H1 (cell line): ENCODE measurements at regions not wholly inside any gene's neighbourhood (a gene's known extent, or its start where the extent isn't known, plus 50 kb on each side); places are given as distances from the start of the nearest gene placed in this dataset.

Experiments
- CTCF ChIA-PET: fragments of 300-600 bp; sonication (Branson Sonifier 250); formaldehyde crosslinking; loops from one replicate; lab custom pipeline; 2021; ENCODE audit not compliant: partially characterized antibody; lab: Charles Lee
- POLR2A ChIA-PET: fragments of 300-600 bp; sonication (Branson Sonifier 250); formaldehyde crosslinking; loops from one replicate; lab custom pipeline; 2021; ENCODE audit warnings: inconsistent platforms; ENCODE audit not compliant: partially characterized antibody; lab: Charles Lee
- DNase-seq, 2 experiments: peaks; one replicate each; pipeline versions ENCODE4 v3.0.0 to v3.0.0-alpha.2; 2010 to 2022; ENCODE audit warnings: low spot score in 2 of 2, low read depth in 1 of 2, mixed read lengths in 1 of 2
- FAIRE-seq: peaks from 2 replicates; lab custom pipeline; 2011; peaks lifted over from hg19 to GRCh38; lab: Jason Lieb, UNC
- H2AFZ ChIP-seq: 2 replicates; pipeline ENCODE4 v1.8.1; 2012; ENCODE audit warnings: low read length, inconsistent platforms
- H2AK5ac ChIP-seq: 2 replicates; pipeline ENCODE4 v1.6.1; 2013; ENCODE audit warnings: low read depth, low read length
- H2BK120ac ChIP-seq: replicated peaks from 2 replicates; pipeline ENCODE3; 2013; ENCODE audit warnings: low read depth, low read length, inconsistent platforms
- H2BK12ac ChIP-seq: 2 replicates; pipeline ENCODE4 v1.6.1; 2013; ENCODE audit warnings: low read depth, low read length
- H2BK15ac ChIP-seq: 2 replicates; pipeline ENCODE4 v1.6.1; 2013; ENCODE audit warnings: low read length
- H2BK20ac ChIP-seq: 2 replicates; pipeline ENCODE4 v1.6.1; 2013; ENCODE audit warnings: low read length
- H2BK5ac ChIP-seq: 2 replicates; pipeline ENCODE4 v1.6.1; 2013; ENCODE audit warnings: low read depth, low read length
- H3K14ac ChIP-seq: 2 replicates; pipeline ENCODE4 v1.6.1; 2013; ENCODE audit warnings: inconsistent platforms; ENCODE audit not compliant: insufficient read length
- H3K18ac ChIP-seq: 2 replicates; pipeline ENCODE4 v1.6.1; 2013; ENCODE audit warnings: low read length; ENCODE audit errors: extremely low read depth
- H3K23ac ChIP-seq: 2 replicates; pipeline ENCODE4 v1.6.1; 2013; ENCODE audit warnings: inconsistent platforms; ENCODE audit not compliant: insufficient read length
- H3K23me2 ChIP-seq: 2 replicates; pipeline ENCODE4 v1.6.1; 2013; ENCODE audit warnings: low read depth, low read length
- H3K27ac ChIP-seq: 2 replicates; pipeline ENCODE4 v1.6.1; 2011; ENCODE audit warnings: low read depth, low read length, inconsistent platforms
- H3K27me3 ChIP-seq, 4 experiments: replicated peaks in 1 of 4; 1 replicate in 1 of 4; 2 replicates in 3 of 4; pipeline versions ENCODE4 v1.6.1 to v1.8.1; 2011 to 2013; ENCODE audit warnings: low read length in 3 of 4, mild to moderate bottlenecking in 3 of 4, inconsistent platforms in 2 of 4, mixed read lengths in 2 of 4, moderate library complexity in 1 of 4; ENCODE audit not compliant: control insufficient read depth in 3 of 4, insufficient read depth in 3 of 4; ENCODE audit errors: extremely low read depth in 1 of 4
- H3K36me3 ChIP-seq, 4 experiments: 2 replicates each; pipeline versions ENCODE4 v1.6.1 to v1.8.1; 2011 to 2013; ENCODE audit warnings: mild to moderate bottlenecking in 4 of 4, low read length in 3 of 4, moderate library complexity in 2 of 4, control low read depth in 1 of 4, inconsistent platforms in 1 of 4; ENCODE audit not compliant: insufficient read depth in 4 of 4, control insufficient read depth in 2 of 4
- H3K4ac ChIP-seq: replicated peaks from 2 replicates; pipeline ENCODE3; 2013; ENCODE audit warnings: low read length, low read depth, mixed read lengths, inconsistent platforms; ENCODE audit not compliant: insufficient read length
- H3K4me1 ChIP-seq, 4 experiments: replicated peaks in 1 of 4; 1 replicate in 1 of 4; 2 replicates in 3 of 4; pipeline versions ENCODE4 v1.6.1 to v1.8.1; 2011 to 2013; ENCODE audit warnings: low read length in 3 of 4, inconsistent platforms in 2 of 4, mixed read lengths in 1 of 4; ENCODE audit not compliant: insufficient read depth in 4 of 4, control insufficient read depth in 3 of 4
- H3K4me2 ChIP-seq, 2 experiments: 2 replicates each; pipeline versions ENCODE4 v1.6.1 to v1.8.1; 2011 to 2013; ENCODE audit warnings: low read depth in 2 of 2, low read length in 2 of 2, control low read depth in 1 of 2, inconsistent platforms in 1 of 2, mild to moderate bottlenecking in 1 of 2; ENCODE audit not compliant: insufficient read depth in 1 of 2
- H3K4me3 ChIP-seq, 4 experiments: fragments of 200-600, 300-600 bp in 1 of 4; sonication (generic), shearing (Covaris generic), sonication (Bioruptor Twin) in 1 of 4; 2 replicates each; pipeline versions ENCODE4 v1.5.1 to v1.8.1; 2011 to 2016; ENCODE audit warnings: low read length in 4 of 4, low read depth in 3 of 4, control low read depth in 2 of 4, inconsistent platforms in 2 of 4, mild to moderate bottlenecking in 2 of 4, mixed read lengths in 1 of 4, moderate library complexity in 1 of 4; ENCODE audit not compliant: insufficient read depth in 2 of 4; ENCODE audit errors: extremely low read depth in 1 of 4
- H3K56ac ChIP-seq: replicated peaks from 2 replicates; pipeline ENCODE3; 2013; ENCODE audit warnings: low read depth, mild to moderate bottlenecking, mixed read lengths, low read length, inconsistent platforms; ENCODE audit not compliant: insufficient read length
- H3K79me1 ChIP-seq: 2 replicates; pipeline ENCODE4 v1.6.1; 2013; ENCODE audit warnings: low read depth, low read length, control low read depth
- H3K79me2 ChIP-seq, 2 experiments: 2 replicates each; pipeline versions ENCODE4 v1.6.1 to v1.8.1; 2012 to 2013; ENCODE audit warnings: low read length in 2 of 2, mild to moderate bottlenecking in 2 of 2, inconsistent platforms in 1 of 2; ENCODE audit not compliant: insufficient read depth in 2 of 2, control insufficient read depth in 1 of 2
- H3K9ac ChIP-seq, 4 experiments: replicated peaks in 1 of 4; 1 replicate in 1 of 4; 2 replicates in 3 of 4; pipeline versions ENCODE4 v1.6.1 to v1.8.1; 2011 to 2013; ENCODE audit warnings: low read depth in 3 of 4, low read length in 3 of 4, control low read depth in 2 of 4, mild to moderate bottlenecking in 2 of 4, moderate library complexity in 2 of 4, inconsistent platforms in 1 of 4; ENCODE audit errors: extremely low read depth in 1 of 4
- H3K9me3 ChIP-seq, 2 experiments: 2 replicates each; pipeline versions ENCODE4 v1.6.1 to v1.8.1; 2012 to 2013; ENCODE audit warnings: mild to moderate bottlenecking in 2 of 2, moderate library complexity in 2 of 2, control low read depth in 1 of 2, inconsistent platforms in 1 of 2, low read depth in 1 of 2, low read length in 1 of 2, mixed read lengths in 1 of 2; ENCODE audit not compliant: insufficient read depth in 2 of 2
- H4K20me1 ChIP-seq, 2 experiments: replicated peaks in 1 of 2; 2 replicates each; pipeline versions ENCODE3 to v1.8.1; 2011 to 2013; ENCODE audit warnings: inconsistent platforms in 2 of 2, low read length in 2 of 2, mild to moderate bottlenecking in 1 of 2; ENCODE audit not compliant: insufficient read depth in 2 of 2, control insufficient read depth in 1 of 2
- H4K5ac ChIP-seq: 2 replicates; pipeline ENCODE4 v1.6.1; 2013; ENCODE audit warnings: low read length, low read depth, mixed read lengths, inconsistent platforms; ENCODE audit not compliant: insufficient read length
- H4K8ac ChIP-seq: 2 replicates; pipeline ENCODE4 v1.8.0; 2013; ENCODE audit warnings: mild to moderate bottlenecking, moderate library complexity, low read length, inconsistent platforms; ENCODE audit not compliant: insufficient read depth; ENCODE audit errors: extremely low read depth
- H4K91ac ChIP-seq: replicated peaks from 2 replicates; pipeline ENCODE3; 2013; ENCODE audit warnings: low read length, mixed read lengths, inconsistent platforms; ENCODE audit not compliant: insufficient read length
- BACH1 ChIP-seq: IDR thresholded peaks from 2 replicates; pipeline ENCODE4 v1.6.1; 2012; ENCODE audit warnings: low read length, improper control_type of control experiment
- KDM1A ChIP-seq: fragments of 200-600, 300-600 bp; sonication (generic); IDR thresholded peaks from 2 replicates; pipeline ENCODE4 v1.7.1; 2016; ENCODE audit warnings: mild to moderate bottlenecking, low read length, borderline replicate concordance
- WGBS, 2 experiments: shearing (Covaris generic) in 1 of 2; methylation state at CpG; one replicate each; pipeline versions ENCODE4 v1.1.6 to v1.1.7; 2013 to 2015; ENCODE audit warnings: low lambda C conversion rate in 2 of 2, mixed read lengths in 2 of 2, inconsistent platforms in 1 of 2, low coverage in 1 of 2, missing lambda C conversion rate in 1 of 2; ENCODE audit not compliant: insufficient replicate concordance in 2 of 2, insufficient coverage in 1 of 2, insufficient read length in 1 of 2; ENCODE audit errors: extremely low coverage in 1 of 2, missing lambda C conversion rate in 1 of 2; 5-methylcytosine and 5-hydroxymethylcytosine counted together

GRCh38 chr13:111415246-111415645, 94.8 kb downstream of the TEX29 start:
- no peak overlapping the region for H3K14ac ChIP-seq
- no peak overlapping the region for H2BK5ac ChIP-seq
- no peak overlapping the region for H4K8ac ChIP-seq
- no peaks in the 10 kb centered on the region for H3K36me3 ChIP-seq
- H4K5ac ChIP-seq = no peak overlapping the region
- no peak overlapping the region for H2BK12ac ChIP-seq
- H2AFZ ChIP-seq = no peak overlapping the region
- H3K4me2 ChIP-seq = no peak overlapping the region
- H3K79me1 ChIP-seq = no peaks in the 10 kb centered on the region
- H3K27me3 ChIP-seq = no peaks in the 10 kb centered on the region
- 78% methylated on average over 8 of the region's 8 CpGs; no CpG with 5 or more reads in 1 of the 2 experiments for WGBS, 2 experiments
- H2BK120ac ChIP-seq = no peak overlapping the region
- no peaks in the 10 kb centered on the region for H3K79me2 ChIP-seq
- H2AK5ac ChIP-seq = no peak overlapping the region
- H4K91ac ChIP-seq = no peak overlapping the region
- no peaks in the 10 kb centered on the region for H3K9me3 ChIP-seq
- H3K4me3 ChIP-seq = no peak overlapping the region
- ChIA-PET POLR2A (no interaction called here), CTCF (interaction anchor here (0.7 to 9.8 kb wide), 2 partner anchors 13 to 70 kb away, joined by 3 to 69 read pairs; no protein-coding TSS in a partner anchor)
- H3K4ac ChIP-seq = no peak overlapping the region
- no peak overlapping the region for H3K9ac ChIP-seq
- no peak for DNase-seq
- H2BK20ac ChIP-seq = no peak overlapping the region
- H2BK15ac ChIP-seq = no peak overlapping the region
- TF ChIP-seq BACH1 (no peak), KDM1A (no peak)
- H3K18ac ChIP-seq = no peak overlapping the region
- H4K20me1 ChIP-seq = no peaks in the 10 kb centered on the region
- H3K4me1 ChIP-seq = peaks cover 0 to 6% (median 3%) of the 10 kb centered on the region in 4 experiments; a peak in 2 of 7 replicates
- H3K23me2 ChIP-seq = no peaks in the 10 kb centered on the region; the same call in 1 of the 2 replicates
- H3K23ac ChIP-seq = no peak overlapping the region
- H3K27ac ChIP-seq = no peak overlapping the region
- no peak for FAIRE-seq
- no peak overlapping the region for H3K56ac ChIP-seq
